ENCODE measurements at regions not wholly inside any gene's neighbourhood (a gene's known extent, or its start where the extent isn't known, plus 50 kb on each side); places are given as distances from the start of the nearest gene placed in this dataset.
"Not testable (repeated sequence)": the region's sequence is repeated elsewhere in the genome, so short reads cannot be mapped to it uniquely, and the experiment has no call there.

GRCh38 chr1:90864681-90865080 is 147.6 kb upstream of the BARHL2 start:
- DNase-seq (ENCODE audit: low read depth in 3 of 3) = no peak

GRCh38 chr1:90862782-90863181 is 145.7 kb upstream of the BARHL2 start:
- DNase-seq (ENCODE audit: low read depth in 3 of 3) = no peak

GRCh38 chr1:90861421-90861820 is 144.3 kb upstream of the BARHL2 start:
- DNase-seq (ENCODE audit: low read depth in 3 of 3) = not testable (repeated sequence)

- no peak for DNase-seq (ENCODE audit: low read depth in 3 of 3)
These were observed 139.4 kb upstream of the BARHL2 start for GRCh38 chr1:90856463-90857007.

GRCh38 chr1:90854397-90854924 is 137.4 kb upstream of the BARHL2 start:
- no peak for DNase-seq (ENCODE audit: low read depth in 3 of 3)

GRCh38 chr1:90851711-90852050 is 134.6 kb upstream of the BARHL2 start:
- no peak for DNase-seq (ENCODE audit: low read depth in 3 of 3)

GRCh38 chr1:90850898-90851710 is 134.0 kb upstream of the BARHL2 start:
- DNase-seq (ENCODE audit: low read depth in 3 of 3) = peak; percentile 44 to 63 (median 62)

- DNase-seq (ENCODE audit: low read depth in 3 of 3) = no peak
These were observed 133.2 kb upstream of the BARHL2 start for GRCh38 chr1:90850181-90850897.

- no peak for DNase-seq (ENCODE audit: low read depth in 3 of 3)
These were observed 124.4 kb upstream of the BARHL2 start for GRCh38 chr1:90841473-90841872.

GRCh38 chr1:90840352-90840751 is 123.2 kb upstream of the BARHL2 start:
- no peak for DNase-seq (ENCODE audit: low read depth in 3 of 3)

- no peak for DNase-seq (ENCODE audit: low read depth in 3 of 3)
These were observed 122.2 kb upstream of the BARHL2 start for GRCh38 chr1:90839323-90839722.

- no peak for DNase-seq (ENCODE audit: low read depth in 3 of 3)
These were observed 121.6 kb upstream of the BARHL2 start for GRCh38 chr1:90838720-90839119.

GRCh38 chr1:90837420-90837819 is 120.3 kb upstream of the BARHL2 start:
- no peak for DNase-seq (ENCODE audit: low read depth in 3 of 3)

- no peak for DNase-seq (ENCODE audit: low read depth in 3 of 3)
These were observed 119.2 kb upstream of the BARHL2 start for GRCh38 chr1:90836345-90836679.

GRCh38 chr1:90835661-90836344 is 118.7 kb upstream of the BARHL2 start:
- no peak for DNase-seq (ENCODE audit: low read depth in 3 of 3)

GRCh38 chr1:90834886-90835660 is 118.0 kb upstream of the BARHL2 start:
- DNase-seq (ENCODE audit: low read depth in 3 of 3) = no peak

- no peak for DNase-seq (ENCODE audit: low read depth in 3 of 3)
These were observed 117.3 kb upstream of the BARHL2 start for GRCh38 chr1:90834354-90834885.

- no peak for DNase-seq (ENCODE audit: low read depth in 3 of 3)
These were observed 116.5 kb upstream of the BARHL2 start for GRCh38 chr1:90833466-90834110.

GRCh38 chr1:90831910-90832309 is 114.8 kb upstream of the BARHL2 start:
- no peak for DNase-seq (ENCODE audit: low read depth in 3 of 3)

- DNase-seq (ENCODE audit: low read depth in 3 of 3) = no peak
These were observed 109.7 kb upstream of the BARHL2 start for GRCh38 chr1:90826834-90827233.

GRCh38 chr1:90826024-90826423 is 108.9 kb upstream of the BARHL2 start:
- DNase-seq (ENCODE audit: low read depth in 3 of 3) = no peak
